ENCODE measurements at regions not wholly inside any gene's neighbourhood (a gene's known extent, or its start where the extent isn't known, plus 50 kb on each side); places are given as distances from the start of the nearest gene placed in this dataset.

- Histone ChIP-seq H3F3A (replicated peaks; ENCODE audit: low read depth) (no peaks in the 10 kb centered on the region), H2AFZ (peak overlapping the region; percentile 59; the same call in 1 of the 2 replicates), H3K9me2 (ENCODE audit: insufficient read depth) (no peaks in the 10 kb centered on the region), H3K79me2 (replicated peaks; ENCODE audit: insufficient read depth) (no peaks in the 10 kb centered on the region), H4K20me1 (replicated peaks; ENCODE audit: insufficient read depth) (no peaks in the 10 kb centered on the region), H3K27ac (ENCODE audit: low read depth) (no peak overlapping the region), H3K4me1 (ENCODE audit: insufficient read depth) (peaks cover 3% of the 10 kb centered on the region; the same call in 1 of the 2 replicates), H3K36me3 (ENCODE audit: insufficient read depth) (no peaks in the 10 kb centered on the region), H3K4me2 (no peak overlapping the region), H3K27me3 (ENCODE audit: insufficient read depth) (no peaks in the 10 kb centered on the region), H3K4me3 (no peak overlapping the region)
- no peak for TF ChIP-seq NANOG (IDR thresholded peaks at IDR 0.05; ENCODE audit: borderline replicate concordance)
- no peak for TF ChIP-seq EZH2 (IDR thresholded peaks at IDR 0.05; ENCODE audit: low read depth, unreplicated experiment)
- no peak for TF ChIP-seq EZH2phosphoT487 (IDR thresholded peaks at IDR 0.05; ENCODE audit: unreplicated experiment)
- TF ChIP-seq STAT1 (IDR thresholded peaks at IDR 0.05; ENCODE audit: unreplicated experiment): no peak
- no peak for TF ChIP-seq ETS1 (IDR thresholded peaks at IDR 0.05)
- no peak for TF ChIP-seq CTCF (conservative IDR thresholded peaks at IDR 0.05; ENCODE audit: low read depth in 2 of 2)
- no peak for TF ChIP-seq ZNF462 (CRISPR knock-in tag; IDR thresholded peaks at IDR 0.05)
- TF ChIP-seq CREB1 (CRISPR knock-in tag; IDR thresholded peaks at IDR 0.05; ENCODE audit: low read depth): no peak
- no peak for TF ChIP-seq ZNF114 (CRISPR knock-in tag; IDR thresholded peaks at IDR 0.05)
- TF ChIP-seq ZNF331 (CRISPR knock-in tag; IDR thresholded peaks at IDR 0.05; ENCODE audit: low read depth): no peak
- no peak for TF ChIP-seq REST (IDR thresholded peaks at IDR 0.05; ENCODE audit: unreplicated experiment)
- TF ChIP-seq JUNB (IDR thresholded peaks at IDR 0.05; ENCODE audit: unreplicated experiment): no peak
- no peak for TF ChIP-seq POLR2AphosphoS5 (IDR thresholded peaks at IDR 0.05; ENCODE audit: low read depth)
- H3K36me3 Mint-ChIP-seq (ENCODE audit: low read depth): no peaks in the 10 kb centered on the region
- H3K27ac Mint-ChIP-seq: no peak overlapping the region
- ATAC-seq (no peak), DNase-seq (ENCODE audit: low spot score) (no peak)
- H3K4me1 Mint-ChIP-seq: peaks cover 13% of the 10 kb centered on the region; the same call in 1 of the 3 replicates
- H3K27me3 Mint-ChIP-seq (ENCODE audit: insufficient read depth, low read depth, poor library complexity): no peaks in the 10 kb centered on the region
- no peak overlapping the region for H3K4me3 Mint-ChIP-seq
- H3K9me3 Mint-ChIP-seq: no peaks in the 10 kb centered on the region
Observed at GRCh38 chr12:25320123-25321006, 69.6 kb upstream of the KRAS start.

Data from GM23338 (cell line).